MM.1S (cell line): ENCODE measurements at regions not wholly inside any gene's neighbourhood (a gene's known extent, or its start where the extent isn't known, plus 50 kb on each side); places are given as distances from the start of the nearest gene placed in this dataset.

Source experiments
- DNase-seq: peaks from one replicate; pipeline ENCODE4 v3.0.0-alpha.2; 2015
- H2AFZ ChIP-seq: fragments of 300-600 bp; sonication (generic); 2 replicates; pipeline ENCODE4 v1.6.0; 2016; ENCODE audit warnings: antibody characterized with exemption, low read length
- H3F3A ChIP-seq: fragments of 300-600 bp; sonication (generic); 2 replicates; pipeline ENCODE4 v1.6.1; 2016; ENCODE audit warnings: mild to moderate bottlenecking, antibody characterized with exemption, low read length, moderate library complexity, mixed read lengths; ENCODE audit not compliant: insufficient read depth
- H3K27ac ChIP-seq: fragments of 300-600 bp; sonication (generic); 2 replicates; pipeline ENCODE4 v1.5.1; 2016; ENCODE audit warnings: mild to moderate bottlenecking, low read length
- H3K27me3 ChIP-seq: fragments of 300-600 bp; sonication (generic); replicated peaks from 2 replicates; pipeline ENCODE4 v1.6.0; 2016; ENCODE audit warnings: low read length; ENCODE audit not compliant: insufficient read depth
- H3K36me3 ChIP-seq: fragments of 300-600 bp; sonication (generic); replicated peaks from 2 replicates; pipeline ENCODE4 v1.6.1; 2016; ENCODE audit warnings: mild to moderate bottlenecking, low read length, mixed read lengths; ENCODE audit not compliant: insufficient read depth
- H3K4me1 ChIP-seq: fragments of 300-600 bp; sonication (generic); 2 replicates; pipeline ENCODE4 v1.6.1; 2016; ENCODE audit warnings: low read length, mixed read lengths
- H3K4me2 ChIP-seq: fragments of 300-600 bp; sonication (generic); 2 replicates; pipeline ENCODE4 v1.6.0; 2016; ENCODE audit warnings: low read depth, low read length
- H3K4me3 ChIP-seq: fragments of 300-600 bp; sonication (generic); 2 replicates; pipeline ENCODE4 v1.5.1; 2016; ENCODE audit warnings: low read length, mixed read lengths
- H3K79me2 ChIP-seq: fragments of 300-600 bp; sonication (generic); 2 replicates; pipeline ENCODE4 v1.6.1; 2016; ENCODE audit warnings: mixed run types, low read length, mixed read lengths
- H3K9ac ChIP-seq: fragments of 300-600 bp; sonication (generic); 2 replicates; pipeline ENCODE4 v1.6.1; 2016; ENCODE audit warnings: low read length, mixed read lengths
- H3K9me2 ChIP-seq: fragments of 300-600 bp; sonication (generic); replicated peaks from 2 replicates; pipeline ENCODE4 v1.6.1; 2016; ENCODE audit warnings: mild to moderate bottlenecking, low read length, mixed read lengths; ENCODE audit not compliant: insufficient read depth
- H3K9me3 ChIP-seq: fragments of 300-600 bp; sonication (generic); replicated peaks from 2 replicates; pipeline ENCODE4 v1.6.1; 2016; ENCODE audit warnings: mild to moderate bottlenecking, low read length, mixed read lengths; ENCODE audit not compliant: insufficient read depth
- H4K20me1 ChIP-seq: fragments of 300-600 bp; sonication (generic); 2 replicates; pipeline ENCODE4 v1.6.1; 2016; ENCODE audit warnings: mild to moderate bottlenecking, low read length, moderate library complexity, mixed read lengths; ENCODE audit not compliant: insufficient read depth
- EZH2 ChIP-seq: fragments of 300-600 bp; sonication (generic); optimal IDR thresholded peaks from 2 replicates; pipeline ENCODE3; 2017; ENCODE audit warnings: low read depth, mild to moderate bottlenecking, antibody characterized with exemption, low read length, mixed read lengths
- EZH2phosphoT487 ChIP-seq: fragments of 300-600 bp; sonication (generic); IDR thresholded peaks from 2 replicates; pipeline ENCODE4 v1.6.1; 2018; ENCODE audit warnings: antibody characterized with exemption, low read length
- TF ChIP-seq, protein P1 (sequence below): fragments of 300-600 bp; sonication (generic); IDR thresholded peaks from 2 replicates; pipeline ENCODE4 v1.5.1; 2016; ENCODE audit warnings: antibody characterized with exemption, low read length, mixed read lengths

- Histone ChIP-seq H3K4me2 (no peak overlapping the region), H3K4me3 (no peak overlapping the region), H4K20me1 (no peaks in the 10 kb centered on the region), H3K4me1 (no peaks in the 10 kb centered on the region), H3K9me2 (no peaks in the 10 kb centered on the region), H3K79me2 (no peaks in the 10 kb centered on the region), H3K9ac (no peak overlapping the region), H3K27me3 (no peaks in the 10 kb centered on the region), H3F3A (no peaks in the 10 kb centered on the region), H3K27ac (no peak overlapping the region), H3K36me3 (no peaks in the 10 kb centered on the region), H2AFZ (no peak overlapping the region), H3K9me3 (no peaks in the 10 kb centered on the region)
- DNase-seq, result no peak
- TF ChIP-seq EZH2phosphoT487, result no peak
- no peak for TF ChIP-seq EZH2
- TF ChIP-seq, protein P1, sequence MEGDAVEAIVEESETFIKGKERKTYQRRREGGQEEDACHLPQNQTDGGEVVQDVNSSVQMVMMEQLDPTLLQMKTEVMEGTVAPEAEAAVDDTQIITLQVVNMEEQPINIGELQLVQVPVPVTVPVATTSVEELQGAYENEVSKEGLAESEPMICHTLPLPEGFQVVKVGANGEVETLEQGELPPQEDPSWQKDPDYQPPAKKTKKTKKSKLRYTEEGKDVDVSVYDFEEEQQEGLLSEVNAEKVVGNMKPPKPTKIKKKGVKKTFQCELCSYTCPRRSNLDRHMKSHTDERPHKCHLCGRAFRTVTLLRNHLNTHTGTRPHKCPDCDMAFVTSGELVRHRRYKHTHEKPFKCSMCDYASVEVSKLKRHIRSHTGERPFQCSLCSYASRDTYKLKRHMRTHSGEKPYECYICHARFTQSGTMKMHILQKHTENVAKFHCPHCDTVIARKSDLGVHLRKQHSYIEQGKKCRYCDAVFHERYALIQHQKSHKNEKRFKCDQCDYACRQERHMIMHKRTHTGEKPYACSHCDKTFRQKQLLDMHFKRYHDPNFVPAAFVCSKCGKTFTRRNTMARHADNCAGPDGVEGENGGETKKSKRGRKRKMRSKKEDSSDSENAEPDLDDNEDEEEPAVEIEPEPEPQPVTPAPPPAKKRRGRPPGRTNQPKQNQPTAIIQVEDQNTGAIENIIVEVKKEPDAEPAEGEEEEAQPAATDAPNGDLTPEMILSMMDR, result no peak
Measured at GRCh38 chr13:85565652-85566051, 233.6 kb downstream of the SLITRK6 start.

- no peaks in the 10 kb centered on the region for H3K9me3 ChIP-seq
- no peaks in the 10 kb centered on the region for H3K9me2 ChIP-seq
- no peak overlapping the region for H2AFZ ChIP-seq
- H3K9ac ChIP-seq, result no peak overlapping the region
- H3K27me3 ChIP-seq, result no peaks in the 10 kb centered on the region
- H3K4me1 ChIP-seq, result no peaks in the 10 kb centered on the region
- no peak overlapping the region for H3K4me2 ChIP-seq
- DNase-seq, result no peak
- no peaks in the 10 kb centered on the region for H4K20me1 ChIP-seq
- H3K4me3 ChIP-seq, result no peak overlapping the region
- TF ChIP-seq EZH2phosphoT487, result no peak
- TF ChIP-seq EZH2, result no peak
- TF ChIP-seq, protein P1, result no peak
- H3K27ac ChIP-seq, result no peak overlapping the region
- H3K36me3 ChIP-seq, result no peaks in the 10 kb centered on the region
- no peaks in the 10 kb centered on the region for H3K79me2 ChIP-seq
- no peaks in the 10 kb centered on the region for H3F3A ChIP-seq
Measured at GRCh38 chr13:85564598-85564997, 234.6 kb downstream of the SLITRK6 start.

GRCh38 chr13:85562282-85562681 lies 236.9 kb downstream of the SLITRK6 start:
- H3F3A ChIP-seq, result no peaks in the 10 kb centered on the region

More at GRCh38 chr13:85562282-85562681, 236.9 kb downstream of the SLITRK6 start:
- no peaks in the 10 kb centered on the region for H3K9me3 ChIP-seq
- no peaks in the 10 kb centered on the region for H4K20me1 ChIP-seq
- H3K4me3 ChIP-seq, result no peak overlapping the region
- H3K27me3 ChIP-seq, result no peaks in the 10 kb centered on the region
- no peak for DNase-seq
- no peak overlapping the region for H3K27ac ChIP-seq
- no peaks in the 10 kb centered on the region for H3K9me2 ChIP-seq
- H3K4me2 ChIP-seq, result no peak overlapping the region
- no peaks in the 10 kb centered on the region for H3K79me2 ChIP-seq
- TF ChIP-seq EZH2phosphoT487, result no peak
- TF ChIP-seq, protein P1, result no peak
- TF ChIP-seq EZH2, result no peak
- no peak overlapping the region for H3K9ac ChIP-seq
- no peaks in the 10 kb centered on the region for H3K4me1 ChIP-seq
- H2AFZ ChIP-seq, result no peak overlapping the region
- H3K36me3 ChIP-seq, result no peaks in the 10 kb centered on the region
